Adrenal gland (tissue), 5 donors: ENCODE measurements at regions not wholly inside any gene's neighbourhood (a gene's known extent, or its start where the extent isn't known, plus 50 kb on each side); places are given as distances from the start of the nearest gene placed in this dataset.

ENCODE experiments used
- POLR2A ChIP-seq, 2 donors: fragments of 450-650 bp; IDR thresholded peaks; one replicate each; pipeline ENCODE4 v1.6.1; 2017; ENCODE audit warnings: antibody characterized with exemption in 2 of 2, mild to moderate bottlenecking in 2 of 2, moderate library complexity in 1 of 2
- TF ChIP-seq, protein P1 (sequence below), 6 experiments: fragments of 450-650 bp in 4 of 6; fragments of 200-600 bp in 2 of 6; sonication (generic) in 1 of 6; IDR thresholded peaks; 1 replicate in 5 of 6; 2 replicates in 1 of 6; pipeline versions ENCODE4 v1.5.1 to v1.8.0; 2016 to 2021; ENCODE audit warnings: antibody characterized with exemption in 6 of 6, mild to moderate bottlenecking in 2 of 6, moderate library complexity in 1 of 6
- donor health status: DM: no; HTN: no; CAD: no.

DNA sequence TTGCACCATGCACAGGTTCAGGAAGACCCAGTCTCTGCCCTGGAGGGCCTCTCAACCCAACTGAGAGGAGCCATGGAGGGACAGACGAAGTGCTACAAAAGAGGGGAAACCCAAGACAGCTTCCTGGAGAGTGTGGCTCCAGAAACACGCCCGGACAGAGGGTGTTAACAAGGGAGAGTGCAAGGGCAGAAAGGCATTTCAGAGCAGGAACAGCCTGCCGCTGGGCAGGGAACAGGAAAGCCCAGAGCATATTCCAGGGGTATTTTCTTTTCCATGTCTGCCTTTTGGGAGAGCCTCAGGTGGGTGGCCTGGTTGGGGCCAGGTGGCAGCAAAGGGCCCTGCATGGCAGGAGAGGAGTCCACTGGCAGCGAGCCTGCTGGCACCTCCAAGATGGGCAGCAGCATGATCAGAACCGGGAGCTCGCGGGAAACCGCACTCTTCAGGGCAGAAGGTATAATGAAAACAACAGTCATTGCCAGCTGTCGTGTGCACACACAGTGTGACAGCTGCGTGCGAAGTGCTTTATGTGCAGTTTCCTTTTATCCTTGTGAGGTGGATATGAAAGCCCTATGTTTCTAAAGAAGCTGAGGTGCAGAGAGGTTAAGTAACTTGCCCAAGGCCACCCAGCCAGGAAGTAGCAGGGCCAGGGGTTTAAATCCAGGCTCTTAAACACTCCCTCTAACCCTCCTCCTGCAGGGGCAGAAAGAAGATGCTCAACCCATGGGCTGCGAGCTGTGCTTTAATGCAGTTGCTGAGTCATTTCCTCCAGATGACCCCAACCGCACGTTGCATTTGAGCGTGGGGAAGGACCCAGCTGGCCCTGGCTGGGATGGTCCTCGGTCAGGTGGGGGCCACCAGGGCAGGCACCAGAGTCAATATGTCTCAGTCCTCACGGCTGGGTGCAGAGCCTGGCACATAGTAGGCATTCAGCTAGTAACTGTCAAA, 128.6 kb downstream of the OAT start:
- TF ChIP-seq, protein P1, sequence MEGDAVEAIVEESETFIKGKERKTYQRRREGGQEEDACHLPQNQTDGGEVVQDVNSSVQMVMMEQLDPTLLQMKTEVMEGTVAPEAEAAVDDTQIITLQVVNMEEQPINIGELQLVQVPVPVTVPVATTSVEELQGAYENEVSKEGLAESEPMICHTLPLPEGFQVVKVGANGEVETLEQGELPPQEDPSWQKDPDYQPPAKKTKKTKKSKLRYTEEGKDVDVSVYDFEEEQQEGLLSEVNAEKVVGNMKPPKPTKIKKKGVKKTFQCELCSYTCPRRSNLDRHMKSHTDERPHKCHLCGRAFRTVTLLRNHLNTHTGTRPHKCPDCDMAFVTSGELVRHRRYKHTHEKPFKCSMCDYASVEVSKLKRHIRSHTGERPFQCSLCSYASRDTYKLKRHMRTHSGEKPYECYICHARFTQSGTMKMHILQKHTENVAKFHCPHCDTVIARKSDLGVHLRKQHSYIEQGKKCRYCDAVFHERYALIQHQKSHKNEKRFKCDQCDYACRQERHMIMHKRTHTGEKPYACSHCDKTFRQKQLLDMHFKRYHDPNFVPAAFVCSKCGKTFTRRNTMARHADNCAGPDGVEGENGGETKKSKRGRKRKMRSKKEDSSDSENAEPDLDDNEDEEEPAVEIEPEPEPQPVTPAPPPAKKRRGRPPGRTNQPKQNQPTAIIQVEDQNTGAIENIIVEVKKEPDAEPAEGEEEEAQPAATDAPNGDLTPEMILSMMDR (IDR thresholded peaks at IDR 0.05), result no peak
- TF ChIP-seq POLR2A (IDR thresholded peaks at IDR 0.05), result no peak
